ENCODE measurements at regions not wholly inside any gene's neighbourhood (a gene's known extent, or its start where the extent isn't known, plus 50 kb on each side); places are given as distances from the start of the nearest gene placed in this dataset.

DNA sequence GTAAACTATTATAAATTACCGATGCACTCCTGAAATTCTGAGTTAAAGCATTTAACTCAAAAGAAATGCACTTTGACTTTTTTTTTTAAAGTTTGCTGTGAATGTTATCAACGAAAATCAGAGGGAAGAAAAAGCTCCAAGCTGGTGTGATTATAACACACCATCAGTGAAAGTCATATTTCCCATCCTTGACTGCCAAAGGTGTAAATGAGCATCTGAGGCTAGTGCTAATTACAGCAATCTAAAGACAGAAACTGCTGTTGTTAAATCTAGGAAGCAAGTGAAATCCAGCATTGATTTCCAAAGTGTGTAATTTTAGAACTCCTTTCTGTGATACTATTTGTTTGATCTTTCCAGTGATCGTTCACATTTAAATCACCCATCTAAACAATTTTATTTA is 1538.8 kb downstream of the TECRL start:
- H3K27me3 ChIP-seq, result no peaks in the 10 kb centered on the region
- 62 to 67% methylated on average over 3 of the region's 3 CpGs for WGBS, 2 donors (ENCODE audit: low coverage in 1 of 2)
- in situ Hi-C loops (cut with MboI; ENCODE audit: low pct_ligation_motif_present in 1 of 4, low pct_unique_long_range_greater_than_20kb in 1 of 4, low sequenced_read_pairs in 3 of 4), result no loop called here
- H3K4me3 ChIP-seq, result no peak overlapping the region
- intact Hi-C loops (cut with DNase I; ENCODE audit: low total_unique reads), result no loop called here
- no peaks in the 10 kb centered on the region for H3K4me1 ChIP-seq
- no peak for DNase-seq
- H3K9me3 ChIP-seq, result no peaks in the 10 kb centered on the region
- TF ChIP-seq POLR2A (IDR thresholded peaks at IDR 0.05) (no peak), POLR2AphosphoS5 (IDR thresholded peaks at IDR 0.05) (no peak), EP300 (IDR thresholded peaks at IDR 0.05; ENCODE audit: low read depth) (no peak)
- TF ChIP-seq, protein P1, sequence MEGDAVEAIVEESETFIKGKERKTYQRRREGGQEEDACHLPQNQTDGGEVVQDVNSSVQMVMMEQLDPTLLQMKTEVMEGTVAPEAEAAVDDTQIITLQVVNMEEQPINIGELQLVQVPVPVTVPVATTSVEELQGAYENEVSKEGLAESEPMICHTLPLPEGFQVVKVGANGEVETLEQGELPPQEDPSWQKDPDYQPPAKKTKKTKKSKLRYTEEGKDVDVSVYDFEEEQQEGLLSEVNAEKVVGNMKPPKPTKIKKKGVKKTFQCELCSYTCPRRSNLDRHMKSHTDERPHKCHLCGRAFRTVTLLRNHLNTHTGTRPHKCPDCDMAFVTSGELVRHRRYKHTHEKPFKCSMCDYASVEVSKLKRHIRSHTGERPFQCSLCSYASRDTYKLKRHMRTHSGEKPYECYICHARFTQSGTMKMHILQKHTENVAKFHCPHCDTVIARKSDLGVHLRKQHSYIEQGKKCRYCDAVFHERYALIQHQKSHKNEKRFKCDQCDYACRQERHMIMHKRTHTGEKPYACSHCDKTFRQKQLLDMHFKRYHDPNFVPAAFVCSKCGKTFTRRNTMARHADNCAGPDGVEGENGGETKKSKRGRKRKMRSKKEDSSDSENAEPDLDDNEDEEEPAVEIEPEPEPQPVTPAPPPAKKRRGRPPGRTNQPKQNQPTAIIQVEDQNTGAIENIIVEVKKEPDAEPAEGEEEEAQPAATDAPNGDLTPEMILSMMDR (IDR thresholded peaks at IDR 0.05), result no peak
- no peak overlapping the region for H3K27ac ChIP-seq
- H3K36me3 ChIP-seq, result no peaks in the 10 kb centered on the region

DNA sequence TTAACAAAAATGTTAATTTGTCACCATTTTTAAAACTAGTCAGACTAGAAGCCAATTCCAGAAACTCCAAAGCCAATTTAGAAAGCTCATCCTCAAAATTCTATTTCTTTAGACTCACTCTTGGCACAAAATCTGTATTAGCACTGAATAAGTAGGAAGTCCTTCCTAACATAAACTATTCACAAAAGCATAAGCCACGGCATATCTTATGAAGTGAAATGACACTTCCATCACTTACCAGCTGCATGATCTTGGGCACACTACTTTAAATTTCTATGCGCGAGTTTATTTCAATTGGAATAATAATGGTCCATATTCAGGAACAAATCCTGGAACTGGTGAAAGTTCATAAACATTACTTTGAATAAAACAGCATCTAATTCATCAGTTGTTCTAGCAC is 1544.0 kb downstream of the TECRL start:
- Histone ChIP-seq H3K4me1 (no peaks in the 10 kb centered on the region), H3K4me3 (no peak overlapping the region), H3K9me3 (no peaks in the 10 kb centered on the region), H3K27ac (no peak overlapping the region), H3K27me3 (no peaks in the 10 kb centered on the region), H3K36me3 (no peaks in the 10 kb centered on the region)
- DNase-seq, result no peak
- in situ Hi-C loops (cut with MboI; ENCODE audit: low pct_ligation_motif_present in 1 of 4, low pct_unique_long_range_greater_than_20kb in 1 of 4, low sequenced_read_pairs in 3 of 4), result no loop called here
- WGBS, 2 donors (ENCODE audit: low coverage in 1 of 2), result 78 to 84% methylated on average over 3 of the region's 3 CpGs
- intact Hi-C loops (cut with DNase I; ENCODE audit: low total_unique reads), result no loop called here
- no peak for TF ChIP-seq POLR2AphosphoS5 (IDR thresholded peaks at IDR 0.05)
- TF ChIP-seq, protein P1 (IDR thresholded peaks at IDR 0.05), result no peak
- no peak for TF ChIP-seq EP300 (IDR thresholded peaks at IDR 0.05; ENCODE audit: low read depth)

DNA sequence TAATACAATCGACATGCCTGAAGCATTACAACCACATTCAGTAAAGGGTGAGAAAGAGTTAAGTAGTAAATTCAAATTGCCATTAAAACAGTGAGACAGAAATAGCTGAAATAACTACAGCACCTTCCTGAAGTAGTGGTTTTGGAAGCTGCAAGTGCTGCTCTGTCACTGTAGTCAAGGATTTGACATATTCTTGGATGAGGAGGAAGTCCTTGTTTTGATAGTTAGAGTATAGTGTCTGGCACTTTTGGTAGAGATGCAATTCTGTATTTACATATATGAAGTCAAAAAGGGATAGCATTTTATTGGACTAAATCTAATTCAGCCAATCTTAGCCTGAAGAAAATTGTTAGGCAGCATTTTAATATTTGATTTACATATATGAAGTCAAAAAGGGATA is 1559.6 kb downstream of the TECRL start:
- Histone ChIP-seq H3K27me3 (no peaks in the 10 kb centered on the region), H3K4me1 (no peaks in the 10 kb centered on the region), H3K36me3 (no peaks in the 10 kb centered on the region), H3K4me3 (no peak overlapping the region), H3K27ac (no peak overlapping the region), H3K9me3 (no peaks in the 10 kb centered on the region)
- intact Hi-C loops (cut with DNase I; ENCODE audit: low total_unique reads), result no loop called here
- TF ChIP-seq POLR2A (IDR thresholded peaks at IDR 0.05) (no peak), POLR2AphosphoS5 (IDR thresholded peaks at IDR 0.05) (no peak), EP300 (IDR thresholded peaks at IDR 0.05; ENCODE audit: low read depth) (no peak)
- TF ChIP-seq, protein P1 (IDR thresholded peaks at IDR 0.05), result no peak
- WGBS, 2 donors (ENCODE audit: low coverage in 1 of 2), result 54 to 69% methylated on average over 1 of the region's 1 CpG
- in situ Hi-C loops (cut with MboI; ENCODE audit: low pct_ligation_motif_present in 1 of 4, low pct_unique_long_range_greater_than_20kb in 1 of 4, low sequenced_read_pairs in 3 of 4), result no loop called here
- DNase-seq, result no peak

DNA sequence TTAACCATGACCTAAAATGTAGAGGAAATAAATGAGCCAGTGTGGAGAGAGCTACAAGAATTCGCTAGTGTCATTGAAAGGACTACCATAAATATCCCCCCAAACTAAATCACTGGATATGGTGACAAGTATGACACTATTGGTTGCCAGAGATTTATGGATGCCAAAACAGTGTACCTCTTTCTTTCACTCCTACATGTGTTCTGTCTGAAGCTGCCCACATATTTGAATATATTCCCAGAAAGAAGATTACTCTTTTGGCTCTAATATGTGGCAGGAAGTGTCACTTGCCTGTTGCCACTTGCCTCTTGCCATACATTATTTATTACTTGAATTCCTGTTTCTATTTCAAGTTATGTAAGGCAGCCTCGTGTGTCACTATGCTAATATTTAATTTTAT is 1573.6 kb downstream of the TECRL start:
- in situ Hi-C loops (cut with MboI; ENCODE audit: low pct_ligation_motif_present in 1 of 4, low pct_unique_long_range_greater_than_20kb in 1 of 4, low sequenced_read_pairs in 3 of 4) (no loop called here), intact Hi-C loops (cut with DNase I; ENCODE audit: low total_unique reads) (no loop called here)
- TF ChIP-seq POLR2A (IDR thresholded peaks at IDR 0.05) (no peak), POLR2AphosphoS5 (IDR thresholded peaks at IDR 0.05) (no peak), EP300 (IDR thresholded peaks at IDR 0.05; ENCODE audit: low read depth) (no peak)
- TF ChIP-seq, protein P1 (IDR thresholded peaks at IDR 0.05), result no peak
- WGBS, 2 donors (ENCODE audit: low coverage in 1 of 2), result 35 to 41% methylated on average over 2 of the region's 2 CpGs
- no peaks in the 10 kb centered on the region for H3K9me3 ChIP-seq
- no peak overlapping the region for H3K27ac ChIP-seq
- H3K27me3 ChIP-seq, result no peaks in the 10 kb centered on the region
- no peak for DNase-seq
- H3K36me3 ChIP-seq, result no peaks in the 10 kb centered on the region
- H3K4me1 ChIP-seq, result no peaks in the 10 kb centered on the region
- H3K4me3 ChIP-seq, result no peak overlapping the region
